GM23338 (cell line): ENCODE measurements at regions not wholly inside any gene's neighbourhood (a gene's known extent, or its start where the extent isn't known, plus 50 kb on each side); places are given as distances from the start of the nearest gene placed in this dataset.

Experiments
- CREB1 ChIP-seq: fragments of 250-450 bp; sonication (Bioruptor Pico); IDR thresholded peaks from 2 replicates; pipeline ENCODE4 v1.5.0; 2020; ENCODE audit warnings: low read depth, mild to moderate bottlenecking, moderate library complexity
- EZH2 ChIP-seq: fragments of 200-600 bp; sonication (generic); IDR thresholded peaks from one replicate; pipeline ENCODE4 v1.8.0; 2017; ENCODE audit warnings: antibody characterized with exemption, mild to moderate bottlenecking, low read depth; ENCODE audit not compliant: unreplicated experiment
- POLR2AphosphoS5 ChIP-seq: IDR thresholded peaks from 2 replicates; pipeline ENCODE4 v1.6.1; 2016; ENCODE audit warnings: antibody characterized with exemption, low read depth
- ZNF114 ChIP-seq: fragments of 250-450 bp; sonication (Bioruptor Pico); IDR thresholded peaks from 2 replicates; pipeline ENCODE4 v1.5.0; 2020; ENCODE audit warnings: mild to moderate bottlenecking, moderate library complexity
- TF ChIP-seq, protein P1 (sequence below): fragments of 250-450 bp; sonication (Bioruptor Pico); IDR thresholded peaks from 2 replicates; pipeline ENCODE4 v1.5.0; 2020; ENCODE audit warnings: mild to moderate bottlenecking, moderate library complexity
- TF ChIP-seq, protein P2 (sequence below): IDR thresholded peaks from one replicate; pipeline ENCODE4 v1.6.1; 2018; ENCODE audit warnings: antibody characterized with exemption; ENCODE audit not compliant: unreplicated experiment
- TF ChIP-seq, protein P3 (sequence below), 2 experiments: fragments of 200-600 bp in 1 of 2; sonication (generic) in 1 of 2; conservative IDR thresholded peaks; 2 replicates each; pipeline versions ENCODE4 v1.5.1 to v1.6.1; 2016 to 2017; ENCODE audit warnings: antibody characterized with exemption in 2 of 2, low read depth in 2 of 2, mild to moderate bottlenecking in 2 of 2, moderate library complexity in 1 of 2

DNA sequence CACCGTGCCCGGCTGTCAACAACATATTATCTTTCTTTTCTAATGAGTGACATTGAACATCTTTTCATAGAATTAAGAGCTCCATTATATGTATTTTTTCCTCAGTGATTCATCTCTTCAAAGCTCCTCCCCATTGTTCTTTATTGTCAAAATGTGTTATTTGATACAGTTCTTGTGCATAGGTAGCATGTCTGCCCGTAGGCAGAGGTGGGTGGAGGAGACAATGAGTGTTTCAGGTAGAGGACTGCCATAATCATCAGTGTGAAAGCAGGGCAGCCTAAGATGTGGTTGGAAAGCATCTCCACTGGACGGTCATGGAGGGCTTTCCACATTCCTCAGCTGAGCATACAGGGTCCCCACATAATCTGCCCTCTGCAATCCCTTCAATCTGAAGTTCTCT, 452.0 kb upstream of the MCTP2 start (continued):
- TF ChIP-seq, protein P1, sequence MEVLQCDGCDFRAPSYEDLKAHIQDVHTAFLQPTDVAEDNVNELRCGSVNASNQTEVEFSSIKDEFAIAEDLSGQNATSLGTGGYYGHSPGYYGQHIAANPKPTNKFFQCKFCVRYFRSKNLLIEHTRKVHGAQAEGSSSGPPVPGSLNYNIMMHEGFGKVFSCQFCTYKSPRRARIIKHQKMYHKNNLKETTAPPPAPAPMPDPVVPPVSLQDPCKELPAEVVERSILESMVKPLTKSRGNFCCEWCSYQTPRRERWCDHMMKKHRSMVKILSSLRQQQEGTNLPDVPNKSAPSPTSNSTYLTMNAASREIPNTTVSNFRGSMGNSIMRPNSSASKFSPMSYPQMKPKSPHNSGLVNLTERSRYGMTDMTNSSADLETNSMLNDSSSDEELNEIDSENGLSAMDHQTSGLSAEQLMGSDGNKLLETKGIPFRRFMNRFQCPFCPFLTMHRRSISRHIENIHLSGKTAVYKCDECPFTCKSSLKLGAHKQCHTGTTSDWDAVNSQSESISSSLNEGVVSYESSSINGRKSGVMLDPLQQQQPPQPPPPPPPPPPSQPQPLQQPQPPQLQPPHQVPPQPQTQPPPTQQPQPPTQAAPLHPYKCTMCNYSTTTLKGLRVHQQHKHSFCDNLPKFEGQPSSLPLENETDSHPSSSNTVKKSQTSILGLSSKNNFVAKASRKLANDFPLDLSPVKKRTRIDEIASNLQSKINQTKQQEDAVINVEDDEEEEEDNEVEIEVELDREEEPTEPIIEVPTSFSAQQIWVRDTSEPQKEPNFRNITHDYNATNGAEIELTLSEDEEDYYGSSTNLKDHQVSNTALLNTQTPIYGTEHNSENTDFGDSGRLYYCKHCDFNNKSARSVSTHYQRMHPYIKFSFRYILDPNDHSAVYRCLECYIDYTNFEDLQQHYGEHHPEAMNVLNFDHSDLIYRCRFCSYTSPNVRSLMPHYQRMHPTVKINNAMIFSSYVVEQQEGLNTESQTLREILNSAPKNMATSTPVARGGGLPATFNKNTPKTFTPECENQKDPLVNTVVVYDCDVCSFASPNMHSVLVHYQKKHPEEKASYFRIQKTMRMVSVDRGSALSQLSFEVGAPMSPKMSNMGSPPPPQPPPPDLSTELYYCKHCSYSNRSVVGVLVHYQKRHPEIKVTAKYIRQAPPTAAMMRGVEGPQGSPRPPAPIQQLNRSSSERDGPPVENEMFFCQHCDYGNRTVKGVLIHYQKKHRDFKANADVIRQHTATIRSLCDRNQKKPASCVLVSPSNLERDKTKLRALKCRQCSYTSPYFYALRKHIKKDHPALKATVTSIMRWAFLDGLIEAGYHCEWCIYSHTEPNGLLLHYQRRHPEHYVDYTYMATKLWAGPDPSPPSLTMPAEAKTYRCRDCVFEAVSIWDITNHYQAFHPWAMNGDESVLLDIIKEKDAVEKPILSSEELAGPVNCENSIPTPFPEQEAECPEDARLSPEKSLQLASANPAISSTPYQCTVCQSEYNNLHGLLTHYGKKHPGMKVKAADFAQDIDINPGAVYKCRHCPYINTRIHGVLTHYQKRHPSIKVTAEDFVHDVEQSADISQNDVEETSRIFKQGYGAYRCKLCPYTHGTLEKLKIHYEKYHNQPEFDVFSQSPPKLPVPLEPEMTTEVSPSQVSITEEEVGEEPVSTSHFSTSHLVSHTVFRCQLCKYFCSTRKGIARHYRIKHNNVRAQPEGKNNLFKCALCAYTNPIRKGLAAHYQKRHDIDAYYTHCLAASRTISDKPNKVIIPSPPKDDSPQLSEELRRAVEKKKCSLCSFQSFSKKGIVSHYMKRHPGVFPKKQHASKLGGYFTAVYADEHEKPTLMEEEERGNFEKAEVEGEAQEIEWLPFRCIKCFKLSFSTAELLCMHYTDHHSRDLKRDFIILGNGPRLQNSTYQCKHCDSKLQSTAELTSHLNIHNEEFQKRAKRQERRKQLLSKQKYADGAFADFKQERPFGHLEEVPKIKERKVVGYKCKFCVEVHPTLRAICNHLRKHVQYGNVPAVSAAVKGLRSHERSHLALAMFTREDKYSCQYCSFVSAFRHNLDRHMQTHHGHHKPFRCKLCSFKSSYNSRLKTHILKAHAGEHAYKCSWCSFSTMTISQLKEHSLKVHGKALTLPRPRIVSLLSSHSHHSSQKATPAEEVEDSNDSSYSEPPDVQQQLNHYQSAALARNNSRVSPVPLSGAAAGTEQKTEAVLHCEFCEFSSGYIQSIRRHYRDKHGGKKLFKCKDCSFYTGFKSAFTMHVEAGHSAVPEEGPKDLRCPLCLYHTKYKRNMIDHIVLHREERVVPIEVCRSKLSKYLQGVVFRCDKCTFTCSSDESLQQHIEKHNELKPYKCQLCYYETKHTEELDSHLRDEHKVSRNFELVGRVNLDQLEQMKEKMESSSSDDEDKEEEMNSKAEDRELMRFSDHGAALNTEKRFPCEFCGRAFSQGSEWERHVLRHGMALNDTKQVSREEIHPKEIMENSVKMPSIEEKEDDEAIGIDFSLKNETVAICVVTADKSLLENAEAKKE (CRISPR knock-in tag), result no peak
- TF ChIP-seq EZH2 (no peak), ZNF114 (CRISPR knock-in tag) (no peak), CREB1 (CRISPR knock-in tag) (no peak), POLR2AphosphoS5 (no peak)
- TF ChIP-seq, protein P2, sequence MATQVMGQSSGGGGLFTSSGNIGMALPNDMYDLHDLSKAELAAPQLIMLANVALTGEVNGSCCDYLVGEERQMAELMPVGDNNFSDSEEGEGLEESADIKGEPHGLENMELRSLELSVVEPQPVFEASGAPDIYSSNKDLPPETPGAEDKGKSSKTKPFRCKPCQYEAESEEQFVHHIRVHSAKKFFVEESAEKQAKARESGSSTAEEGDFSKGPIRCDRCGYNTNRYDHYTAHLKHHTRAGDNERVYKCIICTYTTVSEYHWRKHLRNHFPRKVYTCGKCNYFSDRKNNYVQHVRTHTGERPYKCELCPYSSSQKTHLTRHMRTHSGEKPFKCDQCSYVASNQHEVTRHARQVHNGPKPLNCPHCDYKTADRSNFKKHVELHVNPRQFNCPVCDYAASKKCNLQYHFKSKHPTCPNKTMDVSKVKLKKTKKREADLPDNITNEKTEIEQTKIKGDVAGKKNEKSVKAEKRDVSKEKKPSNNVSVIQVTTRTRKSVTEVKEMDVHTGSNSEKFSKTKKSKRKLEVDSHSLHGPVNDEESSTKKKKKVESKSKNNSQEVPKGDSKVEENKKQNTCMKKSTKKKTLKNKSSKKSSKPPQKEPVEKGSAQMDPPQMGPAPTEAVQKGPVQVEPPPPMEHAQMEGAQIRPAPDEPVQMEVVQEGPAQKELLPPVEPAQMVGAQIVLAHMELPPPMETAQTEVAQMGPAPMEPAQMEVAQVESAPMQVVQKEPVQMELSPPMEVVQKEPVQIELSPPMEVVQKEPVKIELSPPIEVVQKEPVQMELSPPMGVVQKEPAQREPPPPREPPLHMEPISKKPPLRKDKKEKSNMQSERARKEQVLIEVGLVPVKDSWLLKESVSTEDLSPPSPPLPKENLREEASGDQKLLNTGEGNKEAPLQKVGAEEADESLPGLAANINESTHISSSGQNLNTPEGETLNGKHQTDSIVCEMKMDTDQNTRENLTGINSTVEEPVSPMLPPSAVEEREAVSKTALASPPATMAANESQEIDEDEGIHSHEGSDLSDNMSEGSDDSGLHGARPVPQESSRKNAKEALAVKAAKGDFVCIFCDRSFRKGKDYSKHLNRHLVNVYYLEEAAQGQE, result no peak
- TF ChIP-seq, protein P3, sequence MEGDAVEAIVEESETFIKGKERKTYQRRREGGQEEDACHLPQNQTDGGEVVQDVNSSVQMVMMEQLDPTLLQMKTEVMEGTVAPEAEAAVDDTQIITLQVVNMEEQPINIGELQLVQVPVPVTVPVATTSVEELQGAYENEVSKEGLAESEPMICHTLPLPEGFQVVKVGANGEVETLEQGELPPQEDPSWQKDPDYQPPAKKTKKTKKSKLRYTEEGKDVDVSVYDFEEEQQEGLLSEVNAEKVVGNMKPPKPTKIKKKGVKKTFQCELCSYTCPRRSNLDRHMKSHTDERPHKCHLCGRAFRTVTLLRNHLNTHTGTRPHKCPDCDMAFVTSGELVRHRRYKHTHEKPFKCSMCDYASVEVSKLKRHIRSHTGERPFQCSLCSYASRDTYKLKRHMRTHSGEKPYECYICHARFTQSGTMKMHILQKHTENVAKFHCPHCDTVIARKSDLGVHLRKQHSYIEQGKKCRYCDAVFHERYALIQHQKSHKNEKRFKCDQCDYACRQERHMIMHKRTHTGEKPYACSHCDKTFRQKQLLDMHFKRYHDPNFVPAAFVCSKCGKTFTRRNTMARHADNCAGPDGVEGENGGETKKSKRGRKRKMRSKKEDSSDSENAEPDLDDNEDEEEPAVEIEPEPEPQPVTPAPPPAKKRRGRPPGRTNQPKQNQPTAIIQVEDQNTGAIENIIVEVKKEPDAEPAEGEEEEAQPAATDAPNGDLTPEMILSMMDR (conservative IDR thresholded peaks at IDR 0.05; ENCODE audit: low read depth in 2 of 2), result no peak
